ENCODE measurements at regions not wholly inside any gene's neighbourhood (a gene's known extent, or its start where the extent isn't known, plus 50 kb on each side); places are given as distances from the start of the nearest gene placed in this dataset.

- DNase-seq (ENCODE audit: low read depth in 2 of 2): no peak
Measured at GRCh38 chr3:176969066-176969465, 228.2 kb downstream of the TBL1XR1 start.

DNA sequence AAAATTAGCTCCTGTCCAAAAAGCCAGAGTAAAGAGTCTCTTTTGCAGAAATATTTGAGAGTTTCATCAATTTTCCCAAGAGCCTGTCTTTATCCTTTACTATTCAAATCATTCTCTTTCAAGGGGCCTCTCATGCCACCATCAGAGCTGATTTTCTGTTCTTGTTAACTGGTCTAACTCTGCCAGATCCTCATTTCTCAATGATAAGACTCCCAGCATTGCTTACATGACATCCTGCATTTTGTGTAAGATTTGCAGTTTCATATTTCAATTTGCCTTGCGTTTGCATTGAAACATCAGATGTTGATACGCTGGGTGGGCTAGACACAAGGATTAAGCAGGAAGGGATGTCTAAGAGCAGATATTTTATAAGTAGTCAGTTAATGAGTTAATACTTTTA lies 228.7 kb downstream of the TBL1XR1 start:
- DNase-seq (ENCODE audit: low read depth in 2 of 2): no peak

- no peak for DNase-seq (ENCODE audit: low read depth in 2 of 2)
Measured at GRCh38 chr3:176967522-176967921, 229.8 kb downstream of the TBL1XR1 start.

GRCh38 chr3:176964661-176965060 lies 232.6 kb downstream of the TBL1XR1 start:
- no peak for DNase-seq (ENCODE audit: low read depth in 2 of 2)

DNA sequence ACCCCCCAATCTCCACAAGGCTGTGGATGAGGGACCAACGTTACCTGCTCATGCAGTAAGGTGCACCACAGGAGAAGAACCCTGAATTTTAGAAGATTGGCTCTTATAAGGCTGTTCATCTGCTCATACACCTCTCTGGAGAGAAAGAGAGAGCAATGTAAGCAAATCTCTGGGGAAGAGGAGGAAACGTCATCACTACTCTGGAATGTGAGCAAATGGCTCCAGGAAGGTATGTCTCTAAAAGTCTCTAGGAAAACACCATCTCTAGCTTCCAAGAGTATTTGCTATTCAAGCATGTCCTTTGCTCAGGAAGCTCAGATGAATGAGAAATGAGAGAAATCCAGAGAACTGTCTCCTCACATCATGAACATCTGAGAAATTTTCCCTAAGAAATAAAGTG lies 235.4 kb downstream of the TBL1XR1 start:
- DNase-seq (ENCODE audit: low read depth in 2 of 2): no peak

- DNase-seq (ENCODE audit: low read depth in 2 of 2): no peak
Measured at GRCh38 chr3:176959867-176960266, 237.4 kb downstream of the TBL1XR1 start.

GRCh38 chr3:176958560-176958959 lies 238.7 kb downstream of the TBL1XR1 start:
- DNase-seq (ENCODE audit: low read depth in 2 of 2): no peak

- DNase-seq (ENCODE audit: low read depth in 2 of 2): no peak
Measured at GRCh38 chr3:176954517-176954916, 242.8 kb downstream of the TBL1XR1 start.

- no peak for DNase-seq (ENCODE audit: low read depth in 2 of 2)
Measured at GRCh38 chr3:176953106-176954060, 243.9 kb downstream of the TBL1XR1 start.

GRCh38 chr3:176951586-176952292 lies 245.5 kb downstream of the TBL1XR1 start:
- no peak for DNase-seq (ENCODE audit: low read depth in 2 of 2)

- DNase-seq (ENCODE audit: low read depth in 2 of 2): no peak
Measured at GRCh38 chr3:176951144-176951543, 246.1 kb downstream of the TBL1XR1 start.

GRCh38 chr3:176950743-176951142 lies 246.5 kb downstream of the TBL1XR1 start:
- DNase-seq (ENCODE audit: low read depth in 2 of 2): no peak

DNA sequence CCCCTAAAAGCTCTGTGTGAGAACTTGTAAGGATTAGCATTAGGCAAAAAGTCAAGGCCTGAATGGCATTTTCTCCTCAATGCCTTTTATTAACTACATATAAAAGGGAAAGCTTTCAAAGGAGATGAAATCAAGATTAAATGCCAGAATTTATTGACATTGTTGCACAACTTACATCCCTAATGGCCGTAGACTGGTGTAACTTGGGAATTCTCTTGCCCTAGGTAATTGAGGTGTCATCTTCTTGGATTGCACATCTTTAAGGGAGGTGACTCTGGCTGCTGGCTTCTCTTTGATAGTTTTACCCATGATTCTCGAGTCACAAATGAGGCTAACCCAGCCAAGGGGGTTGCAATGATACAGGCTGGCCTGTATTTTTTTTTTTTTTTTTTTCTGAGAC lies 249.1 kb downstream of the TBL1XR1 start:
- DNase-seq (ENCODE audit: low read depth in 2 of 2): no peak

DNA sequence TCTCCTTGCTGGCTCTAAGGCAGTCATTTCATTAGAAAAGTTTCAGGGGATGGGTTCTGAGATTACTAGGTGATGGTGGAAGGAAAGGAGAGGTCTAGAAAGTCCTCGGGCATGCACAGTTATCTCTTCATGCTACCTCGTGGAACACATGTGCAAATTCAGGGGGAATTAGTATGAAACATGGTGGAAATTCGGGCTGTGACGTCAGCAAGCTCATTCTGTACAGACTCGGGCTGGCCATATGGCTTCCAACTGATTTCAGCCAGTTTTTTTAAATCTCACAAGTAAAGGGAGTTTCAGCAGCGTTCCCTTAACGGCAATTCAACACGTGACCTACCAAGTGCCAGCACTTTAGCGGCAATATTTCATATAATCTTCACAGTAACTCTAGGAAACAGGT lies 251.1 kb downstream of the TBL1XR1 start:
- DNase-seq (ENCODE audit: low read depth in 2 of 2): no peak

DNA sequence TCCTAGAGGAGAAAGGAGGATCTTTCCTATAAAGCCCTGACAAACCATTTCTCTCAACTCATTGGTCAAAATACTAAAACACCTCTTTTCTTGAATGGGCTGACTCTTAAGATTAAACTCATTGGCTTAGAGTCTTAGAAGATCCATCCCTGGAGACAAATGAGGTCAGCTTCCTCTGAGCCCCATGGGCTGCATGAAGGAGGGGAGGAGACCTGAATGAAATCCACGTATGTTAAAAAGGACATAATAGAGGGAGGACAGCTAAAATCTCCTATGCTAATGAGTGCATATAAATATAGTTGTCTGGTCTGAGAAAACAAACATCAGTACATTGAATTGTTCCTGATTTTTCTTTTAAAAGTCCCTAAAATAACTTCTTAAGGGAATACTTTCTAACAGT lies 255.0 kb downstream of the TBL1XR1 start:
- DNase-seq (ENCODE audit: low read depth in 2 of 2): no peak

DNA sequence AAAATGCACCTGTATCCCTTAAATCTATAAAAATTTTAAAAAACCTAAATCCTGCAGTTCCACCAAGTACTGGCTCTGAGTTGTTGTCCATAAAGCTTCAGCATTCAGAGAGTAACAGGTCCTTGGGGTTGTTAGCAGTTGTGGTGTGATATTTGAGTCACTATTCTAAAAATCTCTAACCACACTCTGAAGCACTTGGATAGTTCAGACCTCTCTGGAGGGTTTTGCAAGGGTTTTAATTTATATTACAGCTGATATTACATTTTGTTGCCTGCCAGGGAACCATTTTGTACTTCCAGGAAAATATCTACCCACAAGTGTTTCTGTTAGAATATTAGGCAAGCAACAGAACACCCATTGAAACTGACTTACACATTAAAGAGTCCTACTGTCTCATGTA lies 255.6 kb downstream of the TBL1XR1 start:
- no peak for DNase-seq (ENCODE audit: low read depth in 2 of 2)

- peak; percentile 2 for DNase-seq (ENCODE audit: low read depth in 2 of 2)
Measured at GRCh38 chr3:176939022-176939817, 258.1 kb downstream of the TBL1XR1 start.

DNA sequence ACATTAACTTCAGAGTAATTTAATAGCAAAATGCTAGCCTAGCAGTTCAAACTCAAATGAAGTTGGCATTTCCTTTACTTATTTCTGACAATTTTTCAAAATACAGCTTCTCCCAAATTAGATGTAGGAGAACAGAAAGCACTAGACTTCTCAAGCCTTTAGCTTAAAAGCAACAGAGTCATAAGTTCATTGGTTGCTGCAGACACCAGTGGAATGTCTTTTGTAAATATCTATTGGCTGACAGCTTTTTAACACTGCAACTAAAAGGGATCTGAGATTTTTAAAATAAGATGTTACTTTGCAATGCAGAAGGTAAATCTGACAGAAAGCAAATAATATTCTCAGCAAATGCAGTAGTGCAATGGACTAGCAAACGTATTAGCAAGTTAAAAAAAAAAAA lies 259.3 kb downstream of the TBL1XR1 start:
- no peak for DNase-seq (ENCODE audit: low read depth in 2 of 2)

DNA sequence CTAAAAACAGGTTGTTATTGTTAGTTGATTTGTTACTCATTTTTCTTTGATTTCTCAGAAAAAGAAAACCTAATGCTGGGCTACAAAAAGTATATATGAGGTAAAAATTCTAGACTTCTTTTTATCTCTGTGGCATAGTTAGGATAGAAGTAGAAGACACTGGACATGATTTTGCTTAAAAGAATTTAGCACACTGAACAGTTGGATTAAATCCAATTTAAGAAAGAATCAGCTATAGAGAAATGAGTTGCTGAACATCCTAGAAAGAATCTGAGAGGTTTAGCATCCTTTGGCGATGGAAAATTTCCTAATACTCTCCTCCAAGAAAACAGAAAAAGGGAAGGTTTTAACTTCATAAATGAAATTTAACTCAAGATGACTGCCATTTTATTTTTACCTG lies 259.7 kb downstream of the TBL1XR1 start:
- no peak for DNase-seq (ENCODE audit: low read depth in 2 of 2)

GRCh38 chr3:176935194-176935888 lies 261.9 kb downstream of the TBL1XR1 start:
- DNase-seq (ENCODE audit: low read depth in 2 of 2): no peak

GRCh38 chr3:176934698-176935097 lies 262.6 kb downstream of the TBL1XR1 start:
- no peak for DNase-seq (ENCODE audit: low read depth in 2 of 2)

GRCh38 chr3:176933704-176934103 lies 263.6 kb downstream of the TBL1XR1 start:
- no peak for DNase-seq (ENCODE audit: low read depth in 2 of 2)
